GM19193 (cell line): ENCODE measurements at regions not wholly inside any gene's neighbourhood (a gene's known extent, or its start where the extent isn't known, plus 50 kb on each side); places are given as distances from the start of the nearest gene placed in this dataset.

Experiments used
- POLR2A ChIP-seq: IDR thresholded peaks from 4 replicates; pipeline ENCODE4 v1.6.1; 2011; ENCODE audit not compliant: insufficient read depth, insufficient read length; ENCODE audit errors: extremely low read depth

- TF ChIP-seq POLR2A: no peak
These were observed 174.5 kb upstream of the KLF14 start for GRCh38 chr7:130908345-130909160.

- TF ChIP-seq POLR2A: no peak
These were observed 175.3 kb upstream of the KLF14 start for GRCh38 chr7:130909161-130909836.

- TF ChIP-seq POLR2A: no peak
These were observed 176.1 kb upstream of the KLF14 start for GRCh38 chr7:130909881-130910672.

DNA sequence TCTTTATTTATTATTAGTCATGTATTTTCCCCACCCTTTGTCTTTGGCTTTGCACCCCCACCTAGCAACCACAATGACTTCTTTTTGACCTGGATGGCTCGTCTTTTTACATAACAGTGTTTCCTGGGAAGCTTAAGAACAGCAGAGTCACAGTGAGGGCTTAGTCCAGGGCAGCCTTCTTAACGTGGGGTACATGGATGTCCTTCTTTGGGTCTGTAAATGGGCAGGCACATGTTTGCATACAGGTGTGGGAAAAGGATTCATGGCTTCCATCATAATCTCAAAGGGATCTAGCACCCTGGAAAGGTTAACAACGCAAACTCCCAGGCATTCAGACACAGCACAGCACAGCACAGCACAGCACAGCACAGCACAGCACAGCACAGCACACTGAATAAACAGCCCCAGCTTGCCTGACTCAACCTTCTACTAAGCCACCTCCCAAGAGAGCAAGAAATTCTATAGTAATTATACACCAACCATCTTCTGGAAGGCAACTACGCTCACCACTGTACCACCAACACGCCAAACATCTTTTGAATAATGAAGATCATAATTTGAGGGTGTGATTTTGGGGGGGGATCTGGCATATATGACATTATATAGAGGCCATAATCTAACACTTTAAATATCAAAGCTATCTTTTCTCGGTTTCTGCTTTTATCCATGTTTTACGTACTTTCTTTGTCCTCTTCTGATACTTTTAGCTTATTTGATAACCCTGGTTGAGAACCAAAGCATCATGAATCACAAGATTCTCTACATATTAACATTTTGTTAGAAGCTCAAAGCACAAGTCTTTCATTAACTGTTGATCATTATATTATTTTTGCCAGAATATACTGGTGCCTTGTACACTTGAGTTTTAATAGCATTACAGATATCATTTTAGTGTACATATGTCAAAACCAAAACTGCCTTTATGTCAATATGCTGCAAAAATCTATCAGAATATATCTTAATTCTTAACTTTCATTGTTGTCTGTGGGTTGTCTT lies 177.2 kb upstream of the KLF14 start:
- no peak for TF ChIP-seq POLR2A

DNA sequence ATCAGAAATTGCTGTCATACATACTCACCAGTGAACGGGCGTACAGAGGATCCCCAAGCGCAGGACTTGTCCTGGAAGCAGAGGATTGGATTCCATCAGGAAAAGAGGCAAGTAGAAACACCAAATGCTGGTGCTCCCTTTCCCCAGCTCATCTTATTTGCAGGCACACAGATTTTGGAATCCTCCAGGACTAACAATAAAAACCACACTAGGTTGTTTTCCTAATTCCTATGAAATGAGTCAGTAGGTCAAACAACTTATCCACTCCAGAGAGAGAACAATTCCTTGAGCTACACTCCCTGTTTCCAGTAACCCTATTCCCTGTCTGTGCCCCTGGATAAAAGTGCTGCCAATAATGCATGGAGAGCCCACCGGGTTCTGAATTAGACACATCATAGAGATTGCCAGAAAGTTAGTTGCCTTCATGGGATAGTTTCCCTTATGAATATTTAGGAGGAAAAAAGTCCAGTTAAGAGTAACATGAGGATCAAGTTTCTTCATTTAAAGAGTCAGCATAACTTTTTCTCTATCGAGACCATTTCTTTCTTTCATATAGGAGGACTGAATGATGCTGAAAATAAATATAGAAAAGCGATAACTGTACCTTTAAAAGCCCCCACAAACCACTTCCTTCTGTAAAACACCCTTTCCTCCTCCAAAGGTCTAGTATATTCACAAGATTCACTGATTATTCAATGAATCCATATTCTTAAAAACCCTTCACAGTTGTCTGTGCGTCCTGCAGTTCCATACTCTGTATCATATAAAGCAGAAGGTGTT lies 178.3 kb upstream of the KLF14 start:
- no peak for TF ChIP-seq POLR2A

DNA sequence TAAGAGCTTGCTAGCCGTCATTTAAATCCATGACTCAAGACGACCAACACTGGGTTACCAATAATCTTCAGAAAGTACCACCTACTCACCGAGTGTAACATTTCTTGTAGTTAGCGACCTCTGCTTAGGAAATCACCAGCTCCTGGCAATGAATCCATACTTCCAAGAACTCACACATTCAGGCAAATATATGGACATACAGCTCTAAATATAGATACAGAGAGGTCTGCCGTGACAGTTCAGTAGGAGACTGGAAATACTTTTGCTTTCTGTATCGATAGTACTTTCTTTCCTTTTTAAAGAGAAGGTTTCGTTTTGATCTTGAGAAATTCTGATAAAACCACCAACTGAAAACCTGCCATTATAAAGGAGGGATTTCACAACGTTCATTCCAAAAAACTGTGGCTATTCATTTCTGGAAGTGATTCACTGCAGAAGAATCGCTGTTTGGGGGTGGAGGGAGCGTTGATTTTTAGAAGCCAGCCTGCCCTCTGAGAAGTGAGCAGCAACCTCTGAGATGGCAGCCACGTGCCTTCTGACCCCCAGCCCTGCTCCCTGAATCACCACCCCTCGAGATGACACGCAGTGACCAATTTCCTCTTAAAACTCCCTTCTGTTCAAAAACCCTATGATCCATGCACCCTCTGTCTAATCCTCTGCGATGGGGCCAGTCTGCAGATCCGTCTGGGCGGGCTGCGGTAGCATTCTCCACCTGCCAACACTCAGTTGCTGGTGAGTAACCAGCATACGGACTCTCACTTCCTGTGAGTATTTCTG lies 179.0 kb upstream of the KLF14 start:
- TF ChIP-seq POLR2A: no peak

GRCh38 chr7:130913639-130914553 lies 179.9 kb upstream of the KLF14 start:
- no peak for TF ChIP-seq POLR2A

- TF ChIP-seq POLR2A: no peak
These were observed 180.7 kb upstream of the KLF14 start for GRCh38 chr7:130914554-130915294.

DNA sequence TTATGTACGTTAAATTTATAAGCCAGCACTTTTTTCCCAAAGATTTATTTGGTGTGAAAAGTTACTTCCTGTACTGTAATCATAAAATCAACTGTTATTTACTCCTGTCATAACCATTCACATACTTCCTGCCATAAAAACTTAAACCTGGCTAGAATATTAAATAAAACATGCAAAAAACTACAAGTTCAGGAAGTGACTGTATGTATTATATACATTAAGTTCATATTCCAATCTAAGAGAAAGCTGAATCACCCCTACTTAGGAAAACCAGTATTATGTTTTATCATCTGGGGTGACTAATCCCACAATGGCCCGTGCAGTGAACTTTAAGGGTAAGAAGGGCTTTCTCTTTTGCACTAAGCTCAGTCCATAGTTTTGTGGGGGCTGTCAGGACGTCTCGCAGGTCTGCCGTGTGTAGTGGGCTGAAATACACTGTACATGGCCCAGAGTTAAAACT lies 183.7 kb upstream of the KLF14 start:
- no peak for TF ChIP-seq POLR2A

GRCh38 chr7:130918129-130919052 lies 184.4 kb upstream of the KLF14 start:
- TF ChIP-seq POLR2A: peak; percentile 11
